ENCODE measurements at regions not wholly inside any gene's neighbourhood (a gene's known extent, or its start where the extent isn't known, plus 50 kb on each side); places are given as distances from the start of the nearest gene placed in this dataset.

DNA sequence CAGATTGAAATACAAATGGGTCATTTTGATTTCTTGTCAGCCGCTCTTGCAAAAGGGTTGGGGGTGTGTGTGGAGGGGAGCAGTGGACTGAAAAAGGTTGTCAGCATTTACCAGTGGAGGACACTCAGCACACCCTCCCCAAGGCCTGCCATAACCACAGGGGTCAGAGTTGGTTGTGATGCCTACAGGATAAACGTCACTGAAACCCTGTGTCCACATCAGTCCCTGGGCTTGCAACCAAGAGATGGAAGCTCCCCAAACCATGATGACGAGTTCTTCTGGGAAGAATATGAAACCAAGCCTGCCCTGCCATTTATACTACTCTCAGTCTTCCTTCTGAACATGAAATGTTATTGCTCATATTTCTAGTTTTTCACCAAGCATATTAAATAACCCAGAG lies 54.0 kb upstream of the UMPS start:
- TF ChIP-seq CTCF (IDR thresholded peaks at IDR 0.05; ENCODE audit: low read length): no peak
- TF ChIP-seq EZH2 (optimal IDR thresholded peaks at IDR 0.05; ENCODE audit: low read depth, low read length): no peak
